OCI-M1 (cell line): ENCODE measurements at regions not wholly inside any gene's neighbourhood (a gene's known extent, or its start where the extent isn't known, plus 50 kb on each side); places are given as distances from the start of the nearest gene placed in this dataset.
A peak's percentile ranks its signal among the peaks of the same experiment; 100 is the strongest.

Source experiments
- DNase-seq: peaks from one replicate; lab custom pipeline; 2025; lab: John Stamatoyannopoulos, UW

DNA sequence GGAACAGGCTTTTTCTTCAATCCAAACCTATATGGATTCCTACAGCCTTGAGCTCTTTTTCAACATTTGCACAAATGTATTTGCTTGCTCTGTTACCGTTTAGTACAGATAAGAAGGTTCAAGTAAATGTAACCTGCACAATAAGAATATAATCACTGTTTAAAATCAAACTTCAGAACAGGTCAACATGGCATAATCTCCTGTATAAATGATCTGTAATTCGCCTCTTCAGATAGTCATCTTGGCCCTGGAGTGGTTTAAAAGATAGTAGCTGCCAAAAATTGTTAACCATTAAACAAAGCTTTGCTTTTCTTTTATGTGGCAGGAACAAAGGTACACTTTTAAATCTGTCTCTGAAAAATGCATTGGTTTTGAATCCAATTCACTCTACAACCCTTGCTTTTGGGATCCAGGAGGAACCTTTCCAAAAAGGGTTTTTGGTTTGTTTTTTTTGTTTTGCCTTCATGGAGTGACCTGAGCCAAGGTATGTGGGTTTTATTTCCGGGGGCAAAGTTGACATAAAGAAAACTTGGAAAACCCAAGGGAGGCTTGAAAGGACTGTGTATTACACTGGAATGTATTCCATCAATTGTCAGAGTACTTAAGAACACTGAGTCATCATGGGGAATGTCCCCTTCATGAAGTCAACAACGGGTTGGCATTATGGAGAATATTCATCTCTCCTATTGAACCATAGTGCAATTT lies 210.4 kb upstream of the HCCS start:
- no peak for DNase-seq

DNA sequence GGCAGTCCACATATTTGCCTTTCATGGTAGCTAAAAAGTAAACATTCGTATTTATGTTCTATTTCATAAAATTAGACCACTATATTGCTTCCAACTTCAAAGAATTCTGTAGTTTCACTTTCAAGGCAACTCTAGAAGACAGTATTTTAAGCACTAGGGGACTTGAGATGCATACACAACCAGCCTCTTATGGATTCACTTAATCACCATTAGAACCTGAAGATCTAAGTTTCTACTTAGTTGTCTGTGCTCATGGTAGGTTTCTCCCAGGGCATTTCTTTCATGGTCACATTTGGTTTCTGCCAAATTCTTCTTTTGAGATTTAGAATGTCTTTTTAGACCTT lies 209.9 kb upstream of the HCCS start:
- DNase-seq, result peak; percentile 7

DNA sequence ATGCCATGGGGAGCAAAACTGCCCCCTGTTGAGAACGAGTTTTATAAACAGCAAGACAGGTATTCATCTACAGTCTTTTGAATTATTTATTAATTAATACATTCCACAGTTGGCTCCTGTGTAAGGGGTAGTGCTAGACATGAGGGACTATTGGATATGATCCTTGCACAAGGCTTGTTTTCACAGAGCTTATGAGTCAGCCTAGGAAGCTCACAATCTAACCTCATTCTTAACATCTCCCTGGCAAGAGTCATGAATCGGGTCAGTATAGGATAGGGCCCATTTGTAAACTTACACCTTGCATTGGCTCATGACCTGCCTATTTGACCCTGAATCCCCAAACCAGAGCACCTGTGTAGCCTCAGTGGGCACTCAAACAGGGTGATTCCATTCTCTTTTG lies 209.1 kb upstream of the HCCS start:
- DNase-seq, result no peak

DNA sequence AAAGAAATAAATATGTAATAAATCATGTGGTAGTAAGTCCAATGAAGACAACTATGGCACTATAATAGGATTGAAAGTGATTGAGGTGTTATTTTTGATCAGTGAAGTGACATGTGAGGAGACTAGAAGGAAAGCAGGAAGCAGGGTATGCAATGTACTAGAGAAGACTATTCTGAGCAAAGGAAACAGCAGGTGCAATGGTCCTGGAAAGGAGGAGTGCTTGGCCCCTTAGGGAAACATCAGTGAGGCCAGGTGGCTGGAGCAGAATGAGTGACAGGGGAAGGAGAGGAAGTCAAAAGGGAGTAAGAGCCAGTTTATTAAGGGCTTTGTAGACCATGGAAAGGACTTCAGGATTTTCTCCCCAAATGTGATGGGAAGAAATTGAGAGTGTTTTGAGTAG lies 207.6 kb upstream of the HCCS start:
- no peak for DNase-seq

DNA sequence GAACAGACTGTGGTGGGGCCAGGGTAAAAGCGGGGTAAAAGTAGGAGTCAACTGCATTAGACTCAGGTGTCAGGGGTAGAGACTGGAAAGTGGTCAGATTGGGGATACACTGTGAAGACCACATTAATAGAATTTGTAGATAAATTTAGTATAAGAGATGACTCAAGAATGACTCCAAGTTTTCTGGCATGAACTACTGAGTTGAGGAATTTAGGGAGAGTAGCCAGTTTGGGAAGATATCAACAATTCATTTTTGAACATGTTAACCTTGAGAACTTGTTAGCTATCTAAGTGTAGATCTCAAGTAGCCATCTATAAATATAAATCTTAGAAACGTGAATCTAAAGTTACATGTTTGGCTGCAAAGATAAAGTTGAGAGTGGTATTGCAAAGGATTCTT lies 206.9 kb upstream of the HCCS start:
- no peak for DNase-seq

DNA sequence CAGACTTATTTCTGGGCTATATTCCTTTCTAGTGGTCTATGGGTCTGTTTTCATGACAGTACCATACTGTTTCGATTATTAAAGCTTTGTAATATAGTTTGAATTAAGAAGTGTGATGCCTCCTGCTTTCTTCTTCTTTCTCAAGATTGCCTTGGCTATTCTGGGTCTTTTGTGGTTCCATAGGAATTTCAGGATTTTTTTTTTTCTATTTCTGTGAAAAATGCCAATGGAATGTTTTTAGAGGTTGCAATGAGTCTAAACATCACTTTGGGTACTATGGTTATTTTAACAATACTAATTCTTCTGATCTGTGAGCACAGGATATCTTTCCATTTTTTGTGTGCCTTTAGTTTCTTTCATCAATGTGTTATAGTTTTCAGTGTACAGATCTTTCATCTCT lies 204.3 kb upstream of the HCCS start:
- DNase-seq, result no peak

DNA sequence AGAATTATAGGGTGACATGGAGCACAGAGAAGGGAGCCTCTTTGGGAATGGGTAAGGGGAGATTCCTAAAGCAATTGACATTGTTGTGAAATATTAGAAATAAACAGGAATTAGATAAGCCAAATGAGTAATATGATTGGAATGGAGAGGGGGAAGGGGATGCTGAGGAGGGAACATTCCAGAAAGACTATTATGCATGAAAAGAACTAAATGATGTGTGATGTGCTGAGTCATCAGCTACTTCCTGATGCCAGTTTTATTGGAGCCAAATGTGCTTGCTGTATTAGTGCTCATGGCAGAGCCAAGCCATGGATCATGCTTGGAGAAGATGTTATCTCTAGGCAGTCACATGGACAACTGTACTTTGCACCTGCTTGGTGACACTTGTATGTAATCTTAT lies 189.0 kb upstream of the HCCS start:
- no peak for DNase-seq

DNA sequence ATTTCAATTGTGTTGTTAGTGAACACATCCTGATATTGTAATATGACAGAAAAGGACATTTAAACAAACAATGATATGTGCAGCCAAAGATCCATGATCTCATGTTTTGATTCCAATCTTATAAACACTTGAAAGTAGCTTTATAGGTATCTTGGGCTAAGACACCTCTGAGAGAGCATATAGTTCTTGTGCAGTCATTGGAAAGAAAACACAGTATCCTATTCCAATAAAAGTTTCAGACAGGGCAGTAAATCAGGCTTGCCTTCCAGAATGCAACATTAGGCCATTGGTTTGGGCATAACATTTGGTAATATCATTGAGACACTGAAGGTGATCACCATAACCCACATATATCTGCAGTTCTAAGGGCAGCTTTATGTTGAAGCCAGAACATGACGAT lies 188.3 kb upstream of the HCCS start:
- DNase-seq, result no peak

DNA sequence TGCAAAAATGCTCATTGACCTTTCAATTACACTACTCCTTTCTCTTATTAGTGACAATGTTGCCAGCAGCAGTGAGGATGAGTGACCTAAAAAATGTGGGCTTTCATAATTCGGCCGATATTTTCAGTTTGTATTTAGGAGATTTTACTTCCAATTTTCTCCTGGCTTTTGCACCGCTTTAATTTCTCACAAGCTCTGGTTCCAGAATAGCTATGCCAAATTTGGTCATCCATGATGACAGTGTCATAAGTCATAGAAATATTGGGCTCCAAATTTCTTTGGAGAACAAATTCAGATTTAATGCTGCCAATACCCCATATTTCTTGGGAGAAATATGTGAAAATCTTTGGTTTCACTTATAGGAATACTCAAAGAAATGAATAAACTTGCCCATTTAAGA lies 187.7 kb upstream of the HCCS start:
- no peak for DNase-seq

DNA sequence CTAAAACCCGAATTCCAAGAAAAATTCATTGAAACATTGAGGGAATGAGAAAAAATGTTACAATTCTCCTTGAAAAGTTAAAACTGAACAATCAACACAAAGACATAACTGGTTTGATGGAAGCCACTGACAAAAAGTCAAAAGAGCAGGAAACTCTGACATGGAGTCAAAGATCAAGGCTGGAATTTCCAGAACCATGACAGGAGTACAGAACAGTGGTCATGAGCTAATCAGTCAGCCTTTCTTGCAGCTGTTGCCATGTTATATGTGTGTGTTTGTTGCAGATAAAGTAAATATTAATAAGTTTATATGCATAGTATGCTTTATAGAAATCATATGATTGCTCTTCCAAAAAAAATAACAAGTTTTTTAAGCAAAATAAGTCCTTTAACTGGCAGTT lies 184.7 kb upstream of the HCCS start:
- DNase-seq, result no peak

DNA sequence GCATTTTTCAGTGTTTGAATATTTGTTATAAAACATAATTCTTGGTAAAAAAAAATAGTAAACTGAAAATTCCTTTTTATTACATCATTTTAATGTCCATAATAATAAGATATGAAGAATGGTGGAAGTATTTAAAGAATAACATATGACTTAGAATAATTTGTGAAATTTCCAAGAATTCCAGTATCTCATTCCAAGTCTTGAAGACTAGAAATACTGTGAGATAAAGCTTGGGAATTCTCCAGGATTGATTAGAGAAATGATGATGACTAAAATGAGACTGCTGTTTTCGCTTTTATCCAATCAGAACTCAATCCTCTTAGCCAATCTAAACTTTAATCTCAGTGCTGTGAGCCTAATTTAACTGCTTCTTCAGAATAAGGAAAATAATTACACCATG lies 184.2 kb upstream of the HCCS start:
- no peak for DNase-seq

DNA sequence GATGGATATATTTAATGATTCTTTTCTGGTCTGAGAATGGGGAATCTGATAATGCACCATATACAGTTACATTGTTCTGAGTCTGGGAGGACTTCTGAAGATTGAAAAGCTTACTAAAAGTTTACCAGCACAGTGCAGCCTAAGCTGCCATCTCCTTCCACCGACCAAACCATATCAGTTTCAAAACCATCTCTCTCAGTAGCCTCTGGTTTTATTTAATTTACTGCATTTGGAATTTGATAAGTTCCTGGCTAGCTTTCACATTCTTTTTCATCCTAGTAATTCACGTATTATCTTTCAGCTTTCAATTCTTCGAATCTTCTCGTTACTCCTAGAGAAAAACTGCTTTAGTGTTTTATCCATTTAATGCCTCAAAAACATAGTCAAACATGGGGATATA lies 181.4 kb upstream of the HCCS start:
- no peak for DNase-seq

DNA sequence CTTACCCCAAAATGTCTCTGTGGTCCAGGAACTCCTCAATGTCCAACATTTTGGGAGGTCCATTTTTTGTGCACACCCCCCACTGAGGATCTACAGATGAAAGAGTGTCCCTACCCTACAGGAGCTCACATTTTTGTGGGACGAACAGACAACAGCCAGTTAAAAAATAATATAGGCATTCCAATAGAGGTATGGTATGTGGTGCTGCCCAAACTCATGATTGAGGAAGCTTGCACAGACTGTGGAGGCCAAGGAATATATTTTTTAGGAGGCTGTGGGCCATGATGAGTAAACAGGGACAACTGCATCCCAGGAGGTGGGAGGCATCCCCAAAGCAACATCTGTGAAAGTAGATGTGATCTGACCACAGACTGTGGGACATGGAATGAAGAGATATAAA lies 181.0 kb upstream of the HCCS start:
- no peak for DNase-seq

DNA sequence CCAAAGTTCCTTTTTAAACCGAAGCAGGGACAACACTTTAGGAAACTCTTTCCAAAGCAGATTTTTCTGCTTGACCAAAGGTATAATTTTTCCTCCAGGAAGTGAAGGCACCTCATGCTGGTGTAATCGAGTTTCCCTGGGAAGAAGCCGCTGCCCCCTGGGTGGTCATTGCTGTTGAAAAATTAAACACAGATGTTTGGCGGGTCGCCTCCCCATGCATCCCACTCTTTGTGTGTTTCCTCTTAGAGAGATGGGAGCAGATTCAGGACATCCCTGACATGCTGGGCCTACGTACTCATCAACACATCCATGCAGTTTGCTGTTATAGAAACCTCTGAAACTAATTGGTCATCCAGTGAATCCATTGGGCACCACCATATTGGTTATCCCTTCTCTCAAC lies 179.2 kb upstream of the HCCS start:
- no peak for DNase-seq

DNA sequence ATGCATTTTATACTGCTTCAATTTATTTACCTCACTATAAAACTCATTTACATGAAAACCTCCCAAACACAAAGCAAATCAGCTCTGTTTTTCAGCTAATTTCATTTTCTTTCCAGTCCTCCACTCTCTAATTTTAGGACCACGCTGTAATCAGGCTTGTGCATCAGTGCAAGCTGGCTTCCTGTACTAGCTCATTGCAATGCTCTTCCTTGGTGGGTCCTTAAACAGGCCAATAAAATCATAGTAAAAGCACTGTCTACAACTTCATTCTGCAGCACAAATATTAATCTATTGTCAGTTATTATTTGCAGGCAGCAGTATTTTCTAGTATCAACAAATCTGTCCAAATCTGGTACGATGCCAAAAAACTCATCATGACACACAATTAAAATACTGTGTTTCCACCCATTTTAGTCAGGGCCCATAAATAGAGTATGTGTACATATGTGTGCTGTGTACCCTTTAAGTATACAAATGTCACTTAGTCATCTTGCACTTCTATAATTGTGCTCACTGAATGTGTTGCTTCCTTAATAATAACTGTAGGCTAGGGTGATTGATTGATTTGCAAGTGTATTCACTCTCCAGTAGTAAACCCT lies 178.2 kb upstream of the HCCS start:
- DNase-seq, result no peak

DNA sequence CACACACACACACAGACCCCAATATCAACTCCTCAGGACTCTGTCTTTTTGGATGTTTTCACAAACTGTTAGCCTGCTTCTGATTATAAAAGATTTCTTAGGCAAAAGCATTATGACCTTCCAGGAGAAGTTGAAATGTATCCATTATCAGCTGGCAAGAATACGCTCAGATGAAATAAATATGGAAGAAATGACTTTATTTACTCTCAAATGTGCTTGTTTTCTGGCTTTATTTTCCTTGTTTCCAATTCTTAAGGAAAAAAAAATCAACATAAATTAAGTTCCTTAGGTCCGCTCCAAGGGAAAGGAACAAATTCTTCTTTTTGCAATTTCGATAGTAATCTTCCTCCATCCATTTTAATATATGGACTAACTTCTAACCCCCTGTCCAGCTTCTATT lies 175.6 kb upstream of the HCCS start:
- no peak for DNase-seq

DNA sequence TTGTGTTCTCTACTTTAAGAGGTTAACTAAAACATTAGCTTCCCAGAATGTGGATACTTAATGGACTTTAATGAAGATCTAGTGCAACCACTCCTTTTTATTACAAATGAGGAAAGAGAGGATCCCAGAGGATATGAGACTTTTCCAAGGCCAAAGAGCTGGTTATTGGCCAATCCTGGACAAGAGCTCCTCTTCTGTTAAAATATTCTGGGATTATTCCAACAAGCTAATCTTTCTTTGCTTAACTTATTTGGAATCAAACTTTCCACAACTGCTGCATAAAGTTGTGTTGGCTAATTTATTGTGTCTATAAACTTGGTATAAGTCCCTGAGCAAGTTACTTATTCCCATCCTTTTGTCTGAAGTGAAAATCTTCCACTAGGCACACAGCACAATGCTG lies 174.2 kb upstream of the HCCS start:
- DNase-seq, result no peak

DNA sequence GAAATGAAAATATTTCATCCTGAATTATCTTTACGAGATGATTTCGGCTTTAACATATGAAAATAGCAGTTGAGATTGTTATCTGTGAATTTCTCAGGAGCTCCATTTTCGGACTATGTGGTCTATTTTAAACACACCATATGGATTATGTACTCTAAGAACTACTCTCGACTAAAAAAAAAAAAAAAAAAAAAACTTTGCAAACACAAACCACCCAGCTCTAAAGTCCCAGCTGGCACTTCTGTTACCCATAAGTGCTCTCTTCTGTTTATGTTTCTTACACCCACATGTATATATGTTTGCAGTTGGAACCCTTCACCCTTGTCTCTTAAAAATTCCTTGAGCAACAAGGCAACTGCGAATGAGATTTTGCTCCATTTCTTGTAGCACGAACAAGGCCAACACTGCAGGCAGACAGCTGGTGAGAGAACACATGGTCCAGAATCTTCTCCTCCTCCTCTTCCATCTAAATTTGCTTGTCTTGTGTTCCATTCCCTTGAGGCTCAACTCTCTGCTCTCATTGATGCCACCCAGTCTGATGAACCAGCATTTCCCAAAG lies 172.7 kb upstream of the HCCS start:
- no peak for DNase-seq

DNA sequence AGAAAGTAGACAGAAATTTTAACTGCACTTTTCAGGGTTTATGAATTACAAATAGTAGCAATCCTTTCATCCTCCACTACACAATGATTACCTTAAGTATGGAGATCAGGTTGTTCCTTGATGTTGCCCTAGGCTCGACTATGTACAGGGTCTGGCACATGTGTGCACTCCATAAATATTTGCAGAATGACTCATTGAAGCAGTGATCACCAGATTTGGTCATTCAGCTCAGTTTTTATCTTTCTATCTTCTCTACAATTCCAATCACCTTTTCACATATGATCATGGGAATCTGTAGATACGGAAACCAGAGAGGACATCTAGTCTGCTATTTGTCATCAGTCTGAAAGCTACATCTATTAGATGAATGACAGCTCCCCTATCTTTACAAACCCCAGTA lies 171.7 kb upstream of the HCCS start:
- DNase-seq, result no peak

DNA sequence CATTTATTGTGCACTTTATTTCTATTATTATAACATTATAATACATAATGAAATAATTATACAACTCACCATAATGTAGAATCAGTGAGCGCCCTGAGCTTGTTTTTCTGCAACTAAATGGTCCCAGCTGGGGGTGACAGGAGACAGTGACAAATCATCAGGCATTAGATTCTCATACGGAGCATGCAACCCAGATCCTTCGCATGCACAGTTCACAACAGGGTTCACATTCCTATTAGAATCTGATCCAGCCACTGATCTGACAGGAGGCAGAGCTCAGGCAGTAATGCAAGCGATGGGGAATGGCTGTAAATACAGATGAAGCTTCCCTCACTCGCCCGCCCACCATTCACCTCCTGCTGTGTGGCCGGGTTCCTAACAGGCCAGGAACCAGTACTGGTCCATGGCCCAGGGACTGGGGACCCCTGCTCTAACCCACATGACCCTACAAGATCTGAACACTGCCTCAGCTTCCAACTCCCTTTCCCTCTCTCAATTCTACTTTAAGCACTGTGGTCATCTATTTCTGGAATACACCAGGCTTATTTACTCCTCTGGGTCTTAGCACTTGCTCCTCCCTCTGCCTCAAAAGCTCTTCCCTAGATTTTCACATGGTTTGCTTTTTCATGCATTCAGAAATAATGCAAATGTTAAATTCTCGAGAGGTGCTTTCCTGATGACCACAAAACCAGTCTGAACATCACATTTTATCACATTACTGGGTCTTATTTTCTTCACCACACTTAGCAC lies 166.8 kb upstream of the HCCS start:
- no peak for DNase-seq

DNA sequence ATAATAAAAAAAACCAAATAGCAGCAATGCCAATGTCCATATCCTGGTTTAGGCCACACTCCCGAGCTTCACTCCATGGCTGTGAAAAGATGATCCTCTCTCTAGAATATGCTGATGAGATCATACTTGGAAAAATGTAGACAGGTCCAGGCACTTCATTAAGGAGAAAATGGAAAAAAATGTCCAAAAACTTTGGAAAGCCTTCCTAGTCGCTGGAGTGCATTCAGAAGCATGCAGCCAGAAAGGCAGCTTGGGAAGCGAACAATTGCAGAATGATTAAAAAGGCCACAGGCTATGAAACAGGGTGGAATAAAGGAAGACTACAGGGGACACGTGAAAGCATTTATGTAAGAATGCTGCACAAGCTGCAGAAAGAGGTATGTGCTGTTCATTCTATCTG lies 165.6 kb upstream of the HCCS start:
- no peak for DNase-seq

DNA sequence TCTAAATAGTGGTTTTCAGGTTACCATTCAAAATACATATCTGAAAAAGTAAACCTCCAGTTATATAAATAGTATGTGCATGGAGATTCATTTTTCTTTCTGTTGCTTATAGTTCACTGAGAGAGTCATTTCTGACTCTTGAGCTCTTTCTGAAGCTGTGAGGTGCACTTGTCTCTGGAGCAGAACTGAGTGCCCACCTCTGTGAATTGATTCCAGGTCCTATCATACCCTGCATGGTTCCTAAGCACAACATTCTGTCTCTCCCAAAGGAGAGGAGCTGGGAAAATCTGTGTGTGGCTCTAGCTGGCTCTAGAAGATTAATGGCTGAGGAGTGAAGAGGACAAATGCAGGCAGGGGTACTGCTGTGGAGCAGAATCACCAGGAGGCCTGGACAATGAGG lies 161.6 kb upstream of the HCCS start:
- no peak for DNase-seq

DNA sequence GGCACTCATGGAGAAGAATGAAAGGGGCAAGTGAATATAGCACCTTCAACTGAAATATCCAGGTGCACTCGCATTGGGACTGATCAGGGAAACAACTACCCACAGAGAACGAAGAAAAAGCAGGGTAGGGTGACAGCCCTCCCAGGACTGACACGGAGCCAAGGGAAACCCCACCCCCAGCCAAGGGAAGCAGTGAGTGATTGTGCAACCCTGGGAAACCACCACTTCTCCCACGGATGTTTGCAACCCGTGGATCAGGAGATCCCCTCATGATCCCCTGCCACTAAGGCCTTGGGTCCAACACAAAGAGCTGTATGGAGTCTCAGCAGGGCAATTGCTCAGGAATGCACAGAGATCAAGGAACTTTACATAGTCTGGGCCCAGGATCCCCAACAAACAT lies 158.5 kb upstream of the HCCS start:
- DNase-seq, result no peak
